ENCODE measurements at regions not wholly inside any gene's neighbourhood (a gene's known extent, or its start where the extent isn't known, plus 50 kb on each side); places are given as distances from the start of the nearest gene placed in this dataset.

GRCh38 chr17:77058016-77058415 lies 82.8 kb upstream of the SEC14L1 start:
- TF ChIP-seq POLR2A (IDR thresholded peaks at IDR 0.05), result no peak
- no peak for TF ChIP-seq CTCF (IDR thresholded peaks at IDR 0.05)
